ENCODE measurements at regions not wholly inside any gene's neighbourhood (a gene's known extent, or its start where the extent isn't known, plus 50 kb on each side); places are given as distances from the start of the nearest gene placed in this dataset.

DNA sequence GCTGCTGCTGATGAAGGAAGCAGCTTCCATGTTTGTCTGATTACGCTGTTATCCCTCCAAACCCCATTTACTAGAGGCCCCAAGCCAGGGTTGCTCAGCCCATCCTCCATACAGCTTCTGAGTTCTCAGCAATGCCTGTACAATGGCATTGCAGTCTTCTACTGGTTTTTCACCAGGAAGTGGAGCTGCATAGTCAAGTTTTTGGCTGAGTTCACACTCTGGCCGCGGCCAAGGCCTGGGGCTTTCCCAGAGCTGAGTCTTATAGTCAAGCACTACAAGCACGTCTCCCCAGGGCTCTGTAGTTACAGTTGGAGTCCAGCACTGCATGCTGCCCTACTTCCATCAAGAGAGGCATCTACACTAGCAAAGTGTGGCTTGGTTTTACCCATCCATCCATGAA is 182.5 kb downstream of the POU4F1 start:
- DNase-seq = no peak

DNA sequence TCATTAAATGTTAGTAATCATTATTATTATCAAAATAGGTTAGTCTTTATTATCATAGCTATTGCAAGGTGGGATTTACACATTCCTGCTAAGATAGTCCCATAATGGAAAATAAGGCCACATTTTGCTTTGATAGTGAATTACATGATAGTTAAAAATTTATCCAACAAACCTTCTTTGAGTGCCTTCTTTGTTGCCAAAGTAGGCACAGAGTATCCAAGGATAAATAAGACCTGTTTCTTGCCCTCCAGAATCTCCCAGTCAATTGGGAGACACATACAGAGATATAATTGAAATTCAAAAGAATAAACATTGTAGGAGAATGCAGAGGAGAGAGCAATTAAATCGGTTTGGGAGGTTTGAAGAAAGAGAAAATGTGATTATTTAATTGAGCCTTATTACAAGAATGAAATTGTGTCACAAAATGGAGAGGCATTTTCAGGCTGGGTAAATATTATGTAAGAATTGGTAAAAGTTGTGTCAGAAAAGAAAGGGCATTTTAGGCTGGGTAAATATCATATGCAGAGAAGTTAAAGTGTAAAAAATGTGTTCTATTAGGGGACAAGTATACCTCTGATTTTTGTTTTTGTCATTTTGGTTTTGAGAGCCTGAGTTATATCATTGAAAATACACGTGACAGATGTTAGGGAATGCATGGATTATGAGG is 189.3 kb downstream of the POU4F1 start:
- DNase-seq = no peak

DNA sequence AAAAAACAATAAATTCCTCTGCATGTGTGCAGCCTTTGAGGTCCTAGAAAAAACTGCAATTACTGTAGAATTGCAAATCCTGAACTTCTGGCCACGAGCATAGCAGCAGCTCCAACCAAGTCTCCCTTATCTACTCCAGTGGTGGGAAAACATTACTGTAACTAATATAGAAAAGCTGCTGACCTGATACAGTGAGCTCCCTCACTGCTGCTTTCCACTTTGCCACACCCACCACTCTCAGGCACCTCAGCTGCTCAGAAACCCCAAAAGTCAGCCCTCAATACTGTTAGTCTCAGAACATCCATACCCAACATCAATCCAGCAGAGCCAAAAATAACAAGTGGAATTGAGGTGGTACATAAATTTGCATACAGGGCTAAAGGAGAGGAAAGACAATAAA is 192.5 kb downstream of the POU4F1 start:
- no peak for DNase-seq

DNA sequence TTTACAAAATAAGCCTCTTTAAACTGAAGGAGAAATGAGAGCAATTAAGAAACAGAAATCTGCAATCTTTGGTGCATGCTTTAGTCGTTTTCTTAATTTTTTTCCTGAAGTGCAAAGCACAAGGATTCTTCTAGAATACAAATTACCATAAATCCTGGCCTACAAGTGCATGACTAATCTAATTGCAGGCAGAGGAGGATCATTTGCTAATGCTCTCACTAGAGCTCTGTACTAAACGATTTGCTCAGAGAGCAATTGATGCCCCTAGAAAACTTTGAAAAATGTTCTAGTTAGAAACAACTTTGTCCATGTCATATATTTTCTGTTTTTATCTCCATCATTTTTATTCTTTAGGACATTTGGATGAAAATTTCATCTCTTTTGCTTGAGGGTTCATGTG is 193.2 kb downstream of the POU4F1 start:
- DNase-seq = no peak

- no peak for DNase-seq
Measured at GRCh38 chr13:78409172-78409571, 194.2 kb downstream of the POU4F1 start.

DNA sequence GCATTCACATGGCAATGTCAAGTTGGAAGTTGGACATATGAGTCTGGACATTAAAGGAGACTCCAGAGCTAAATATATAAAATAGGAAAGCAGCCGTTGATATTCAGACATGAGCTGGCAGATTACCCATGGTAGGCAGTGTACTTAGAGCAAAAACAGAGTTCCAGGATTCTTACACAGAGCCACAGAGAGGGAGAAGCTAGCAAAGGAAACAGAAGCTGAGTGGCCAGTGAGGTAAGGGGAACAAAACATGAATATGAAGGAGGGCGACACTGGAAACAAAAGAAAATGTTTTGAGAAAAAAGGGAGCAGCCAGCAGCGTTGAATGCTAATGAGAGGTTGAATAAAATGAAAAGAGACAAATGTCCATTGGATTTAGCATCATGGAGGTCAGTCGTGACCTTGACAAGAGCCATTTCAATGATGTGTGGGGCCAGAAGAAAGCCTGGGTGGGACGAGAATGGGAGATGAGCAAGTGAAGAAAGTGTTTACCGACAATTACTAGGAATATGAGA is 198.4 kb downstream of the POU4F1 start:
- DNase-seq = no peak

GRCh38 chr13:78402708-78403400 is 200.5 kb downstream of the POU4F1 start:
- DNase-seq = no peak

DNA sequence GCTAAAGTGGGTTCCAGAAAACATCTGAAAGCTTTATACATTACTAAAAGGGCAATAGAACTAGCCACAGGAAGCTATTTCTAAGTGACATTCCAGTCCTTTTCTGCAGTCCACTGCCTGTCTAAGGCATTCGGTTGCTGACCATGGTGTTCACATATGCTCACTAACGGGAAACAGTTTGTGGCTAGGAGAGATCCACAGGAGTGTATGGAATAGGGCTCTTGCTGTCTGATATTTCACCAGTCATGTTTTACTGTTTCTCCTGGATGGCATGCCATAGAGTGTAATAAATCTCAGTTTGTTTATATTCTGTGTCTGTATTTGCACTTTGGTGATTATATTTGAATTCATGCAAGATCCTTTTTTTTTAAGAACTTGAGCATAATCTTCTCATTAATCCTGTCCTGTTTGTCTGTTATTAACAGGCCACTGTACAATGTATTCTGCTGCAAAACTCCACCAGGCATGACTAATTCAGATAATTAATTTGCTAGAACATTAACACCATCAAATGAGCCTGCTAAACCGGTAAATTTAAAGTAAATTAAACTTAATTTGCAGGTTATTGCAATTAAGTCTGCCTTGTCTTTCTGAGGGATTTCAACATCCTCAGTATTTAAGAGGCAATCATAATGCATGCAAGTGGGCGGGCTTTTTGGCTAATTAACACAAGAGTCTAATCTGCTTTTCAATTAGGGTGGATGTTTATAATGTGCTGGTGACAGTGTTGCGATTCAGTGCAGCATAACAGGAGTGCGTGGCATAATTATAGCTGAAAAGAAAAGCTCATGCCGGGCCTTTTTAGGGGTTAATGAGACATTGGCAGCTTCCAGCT is 201.3 kb downstream of the POU4F1 start:
- DNase-seq = no peak

GRCh38 chr13:78398743-78399410 is 204.5 kb downstream of the POU4F1 start:
- DNase-seq = no peak

DNA sequence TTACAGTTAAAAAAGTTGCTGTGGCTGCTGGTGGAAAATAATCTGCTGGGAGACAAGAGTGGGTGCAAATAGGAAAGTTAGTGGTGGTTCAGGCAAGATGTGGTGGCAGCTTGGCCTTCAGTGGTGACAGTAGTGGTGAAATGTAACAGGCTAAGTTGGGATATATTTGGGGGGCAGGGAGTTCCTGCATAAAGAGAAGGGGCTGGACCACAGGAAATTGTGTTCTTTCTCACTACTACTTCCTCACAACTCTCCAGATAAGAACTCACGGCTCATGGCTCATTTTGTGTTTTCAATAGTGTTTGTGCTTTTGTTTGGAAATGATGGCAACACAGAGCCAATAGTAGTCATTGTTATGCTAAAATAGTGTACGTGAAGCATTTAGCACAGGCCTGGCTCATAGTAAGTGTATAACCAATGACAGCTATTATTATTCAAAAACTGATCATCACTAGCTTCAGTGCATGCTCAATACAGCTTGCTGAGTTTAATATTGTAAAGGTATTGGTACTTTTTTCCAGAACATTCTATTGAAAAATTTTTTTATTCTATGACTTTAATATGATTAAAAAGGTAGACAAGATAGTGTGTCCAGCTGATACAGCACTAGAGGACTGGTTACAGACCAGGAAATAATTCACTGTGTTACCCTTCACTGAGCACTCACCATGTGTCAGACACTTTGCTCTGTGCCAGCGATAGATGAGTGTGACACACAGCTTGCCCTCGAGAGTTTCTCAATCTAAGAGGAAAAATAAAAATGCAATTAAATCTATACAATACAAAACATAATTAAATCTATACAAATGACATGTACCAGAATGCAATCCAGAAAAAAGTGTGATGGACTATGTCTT is 209.8 kb downstream of the POU4F1 start:
- DNase-seq = no peak

DNA sequence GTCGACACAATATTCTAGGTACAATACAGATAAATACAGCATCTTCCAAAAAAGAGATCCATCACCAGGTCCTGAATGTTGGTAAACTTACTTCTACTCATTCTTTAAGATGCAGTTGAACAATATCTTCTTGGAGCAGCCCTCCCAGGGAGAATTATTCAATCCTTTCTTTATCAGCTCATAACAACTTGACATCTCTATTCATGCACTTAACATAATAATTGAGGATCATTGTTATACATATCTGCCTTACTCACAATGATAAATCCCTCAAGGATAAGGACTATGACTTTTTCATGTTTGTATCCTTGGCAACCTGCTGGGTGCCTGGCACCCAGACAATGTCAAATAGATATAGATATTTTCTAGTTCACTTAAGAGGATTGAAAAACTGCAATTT is 219.5 kb downstream of the POU4F1 start:
- no peak for DNase-seq

DNA sequence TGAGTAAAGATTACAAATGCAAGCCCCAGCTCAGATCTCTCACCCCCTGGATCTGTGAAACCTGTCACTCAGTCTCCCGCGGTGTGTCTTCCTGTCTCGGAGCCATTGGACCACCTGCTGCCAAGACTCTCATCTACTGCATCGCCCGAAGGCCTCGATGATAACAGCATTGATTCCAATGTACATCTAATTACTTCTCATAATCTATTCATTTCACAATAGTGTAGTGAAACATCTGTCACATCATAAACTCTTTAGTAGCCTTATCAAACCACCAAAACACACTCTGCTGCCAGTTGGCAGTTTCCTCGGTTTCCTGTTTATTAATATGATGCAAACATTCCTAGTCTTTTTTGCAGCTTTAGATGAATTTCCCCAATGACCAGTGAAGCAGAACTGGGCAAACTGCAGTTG is 220.3 kb downstream of the POU4F1 start:
- no peak for DNase-seq

GRCh38 chr13:78382491-78382890 is 220.9 kb downstream of the POU4F1 start:
- DNase-seq = no peak

DNA sequence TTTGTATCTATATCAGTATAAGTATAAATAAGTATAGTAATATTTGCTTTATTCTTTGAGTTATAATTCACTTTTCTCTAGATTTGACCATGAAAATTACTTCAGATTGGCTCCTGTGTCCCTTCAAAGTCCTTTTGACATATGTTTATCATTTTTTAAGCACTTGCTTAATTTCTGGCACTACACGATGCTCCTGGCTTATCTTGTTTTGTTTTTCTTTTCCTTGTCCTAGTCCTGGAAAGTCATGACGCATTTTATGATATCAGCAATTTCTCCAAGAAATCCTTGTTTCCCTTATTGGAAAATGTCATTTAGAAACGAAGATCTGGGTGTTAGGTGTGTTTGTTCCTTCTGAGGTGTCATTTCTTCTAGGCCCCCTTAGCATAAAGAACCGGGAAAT is 226.5 kb downstream of the POU4F1 start:
- DNase-seq = no peak

DNA sequence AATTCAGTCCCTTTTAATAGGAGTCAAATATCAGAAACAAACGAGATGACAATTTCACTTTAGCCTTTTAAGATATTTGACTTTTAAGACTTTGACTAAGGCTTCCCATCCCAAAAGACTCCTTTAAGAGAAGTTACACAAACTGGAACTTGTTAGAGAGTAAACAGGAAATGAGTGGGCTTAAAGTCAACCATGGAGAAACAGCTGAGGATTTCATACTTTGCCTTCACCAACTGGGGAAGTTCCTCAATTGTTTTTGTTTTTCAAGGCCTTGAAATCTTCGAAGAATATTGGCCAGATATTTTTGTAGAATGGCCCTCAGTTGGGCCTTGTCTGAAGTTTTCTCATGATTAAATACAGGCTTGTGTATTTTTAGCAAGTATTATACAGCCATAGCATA is 227.3 kb downstream of the POU4F1 start:
- no peak for DNase-seq

- DNase-seq = no peak
Measured at GRCh38 chr13:78372581-78372980, 230.8 kb downstream of the POU4F1 start.

DNA sequence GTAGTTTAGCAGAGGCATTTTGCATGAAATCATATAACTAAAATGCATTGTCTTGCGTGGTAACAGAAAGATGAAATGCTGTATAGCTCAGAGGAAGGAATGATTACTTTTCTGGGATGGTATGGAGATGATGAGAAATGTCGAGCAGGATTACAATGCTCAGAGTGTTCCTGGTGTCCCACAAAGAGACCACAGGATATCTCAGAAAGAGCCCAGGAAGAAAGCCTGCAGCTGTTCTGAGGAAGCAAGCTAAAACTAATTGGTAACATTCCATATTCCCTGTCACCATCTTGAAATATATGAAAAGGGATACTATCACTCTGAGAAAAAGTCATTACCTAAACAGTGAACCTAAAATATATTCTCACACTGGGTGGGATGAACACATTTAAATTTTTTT is 233.1 kb downstream of the POU4F1 start:
- DNase-seq = no peak

GRCh38 chr13:78364711-78365110 is 238.6 kb downstream of the POU4F1 start:
- DNase-seq = no peak

DNA sequence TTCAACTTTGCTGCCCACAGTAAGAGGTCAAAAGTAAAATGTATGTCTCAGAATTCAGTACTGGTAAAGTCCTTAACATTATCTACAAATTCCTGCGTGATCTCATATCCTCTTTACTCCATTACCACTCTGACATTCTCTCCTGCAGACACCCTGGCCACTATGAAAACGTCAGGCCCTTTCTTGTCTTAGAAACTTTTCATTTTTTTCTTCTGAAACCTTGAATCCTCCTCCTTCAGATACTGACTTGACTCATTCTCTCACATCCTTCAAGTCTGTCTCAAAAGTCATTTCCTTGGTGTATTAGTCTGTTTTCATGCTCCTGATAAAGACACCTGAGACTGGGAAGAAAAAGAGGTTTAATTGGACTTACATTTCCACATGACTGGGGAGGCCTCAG is 262.3 kb downstream of the POU4F1 start:
- DNase-seq = no peak

DNA sequence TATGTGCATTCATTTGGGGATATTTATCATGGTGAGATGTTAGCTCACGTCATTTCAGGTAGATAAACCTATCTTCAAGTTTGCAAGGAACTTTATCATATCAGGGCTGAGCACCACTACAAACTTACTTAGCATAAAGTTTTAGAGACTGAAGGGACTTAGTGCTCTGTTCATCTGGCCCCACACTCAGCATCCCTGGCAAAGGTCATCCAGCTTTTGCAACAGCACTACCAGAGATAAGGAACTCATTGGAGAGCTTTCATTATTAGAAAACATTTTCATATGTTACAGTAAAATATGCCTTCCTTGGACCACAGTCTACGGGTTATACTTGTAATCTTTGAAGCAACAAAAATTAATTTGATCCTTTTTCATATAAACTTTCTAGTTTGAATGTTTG is 263.4 kb downstream of the POU4F1 start:
- DNase-seq = no peak

DNA sequence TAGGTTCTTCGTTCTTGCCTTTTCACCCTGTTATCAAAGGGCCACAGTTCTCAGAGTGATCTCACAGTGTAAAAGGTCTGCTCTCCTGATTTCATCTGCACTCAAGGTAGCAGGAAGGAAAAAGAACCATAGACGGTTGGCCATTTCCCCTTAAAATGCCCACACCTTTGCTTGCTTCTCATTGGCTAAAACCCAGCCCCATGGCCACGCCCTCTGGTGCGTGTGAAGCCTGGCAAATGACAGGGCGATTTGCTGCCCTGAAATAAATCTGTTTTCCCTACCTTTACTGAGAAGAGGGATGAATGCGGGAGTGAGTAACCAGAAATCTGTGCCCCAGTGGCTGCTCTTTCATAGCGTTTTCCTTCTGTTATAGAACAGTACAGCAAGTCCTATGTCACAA is 269.3 kb downstream of the POU4F1 start:
- DNase-seq = no peak

- no peak for DNase-seq
Measured at GRCh38 chr13:78326633-78327032, 276.7 kb downstream of the POU4F1 start.
